Upper lobe of right lung (tissue), 1 donor: ENCODE measurements at regions not wholly inside any gene's neighbourhood (a gene's known extent, or its start where the extent isn't known, plus 50 kb on each side); places are given as distances from the start of the nearest gene placed in this dataset.

Experiments used
- ATAC-seq: fragments of 200-7000 bp; cut with Tn5 transposase; one replicate; pipeline ENCODE4 v1.9.1; 2020; ENCODE audit warnings: mild to moderate bottlenecking, moderate library complexity
- DNase-seq: peaks from one replicate; pipeline ENCODE4 v3.0.0-alpha.2; 2020
- H3K27ac ChIP-seq: fragments of 200-600 bp; one replicate; pipeline ENCODE4 v1.8.0; 2022
- H3K27me3 ChIP-seq: fragments of 200-600 bp; one replicate; pipeline ENCODE4 v1.8.0; 2022; ENCODE audit warnings: mild to moderate bottlenecking
- H3K36me3 ChIP-seq: fragments of 200-600 bp; one replicate; pipeline ENCODE4 v1.8.0; 2022
- H3K4me1 ChIP-seq: fragments of 200-600 bp; one replicate; pipeline ENCODE4 v1.8.0; 2022
- H3K4me3 ChIP-seq: fragments of 200-600 bp; one replicate; pipeline ENCODE4 v1.8.0; 2022; ENCODE audit warnings: mild to moderate bottlenecking
- H3K9me3 ChIP-seq: fragments of 200-600 bp; one replicate; pipeline ENCODE4 v1.8.0; 2022
- intact Hi-C: fragments of 100-400 bp; cut with DNase I; formaldehyde crosslinking; loops from one replicate; pipeline ENCODE4 v1.11.0; 2022
- TF ChIP-seq, protein P1 (sequence below): fragments of 200-600 bp; IDR thresholded peaks from one replicate; pipeline ENCODE4 v1.8.0; 2022; ENCODE audit warnings: antibody characterized with exemption
- donor health status: DM: no; HTN: yes; CAD: no; lungs with severe emphysema.

DNA sequence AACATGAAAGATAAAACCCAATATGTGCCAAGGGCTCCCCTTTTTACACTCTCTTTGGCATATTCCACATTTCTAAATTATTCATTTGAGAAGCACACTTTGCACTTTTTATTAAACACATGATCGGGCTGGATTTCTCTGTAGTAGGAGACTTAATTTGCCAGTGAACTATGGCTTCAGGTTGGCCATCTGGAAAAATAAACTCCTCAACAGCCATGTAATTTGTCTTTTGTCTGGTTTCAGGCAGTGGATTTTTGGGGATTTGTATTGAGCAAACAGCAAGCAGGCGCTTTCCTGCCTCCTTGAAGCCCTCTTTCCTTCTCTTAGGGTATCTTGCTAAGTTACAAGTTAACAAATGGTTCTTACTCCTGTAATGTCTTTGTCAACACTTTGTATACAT lies 73.0 kb upstream of the DMRTA1 start:
- Histone ChIP-seq H3K27me3 (no peaks in the 10 kb centered on the region), H3K4me3 (no peak overlapping the region), H3K9me3 (no peaks in the 10 kb centered on the region), H3K27ac (no peak overlapping the region), H3K36me3 (no peaks in the 10 kb centered on the region), H3K4me1 (no peaks in the 10 kb centered on the region)
- TF ChIP-seq, protein P1, sequence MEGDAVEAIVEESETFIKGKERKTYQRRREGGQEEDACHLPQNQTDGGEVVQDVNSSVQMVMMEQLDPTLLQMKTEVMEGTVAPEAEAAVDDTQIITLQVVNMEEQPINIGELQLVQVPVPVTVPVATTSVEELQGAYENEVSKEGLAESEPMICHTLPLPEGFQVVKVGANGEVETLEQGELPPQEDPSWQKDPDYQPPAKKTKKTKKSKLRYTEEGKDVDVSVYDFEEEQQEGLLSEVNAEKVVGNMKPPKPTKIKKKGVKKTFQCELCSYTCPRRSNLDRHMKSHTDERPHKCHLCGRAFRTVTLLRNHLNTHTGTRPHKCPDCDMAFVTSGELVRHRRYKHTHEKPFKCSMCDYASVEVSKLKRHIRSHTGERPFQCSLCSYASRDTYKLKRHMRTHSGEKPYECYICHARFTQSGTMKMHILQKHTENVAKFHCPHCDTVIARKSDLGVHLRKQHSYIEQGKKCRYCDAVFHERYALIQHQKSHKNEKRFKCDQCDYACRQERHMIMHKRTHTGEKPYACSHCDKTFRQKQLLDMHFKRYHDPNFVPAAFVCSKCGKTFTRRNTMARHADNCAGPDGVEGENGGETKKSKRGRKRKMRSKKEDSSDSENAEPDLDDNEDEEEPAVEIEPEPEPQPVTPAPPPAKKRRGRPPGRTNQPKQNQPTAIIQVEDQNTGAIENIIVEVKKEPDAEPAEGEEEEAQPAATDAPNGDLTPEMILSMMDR, result no peak
- no peak for ATAC-seq
- no peak for DNase-seq
- intact Hi-C loops, result no loop called here

DNA sequence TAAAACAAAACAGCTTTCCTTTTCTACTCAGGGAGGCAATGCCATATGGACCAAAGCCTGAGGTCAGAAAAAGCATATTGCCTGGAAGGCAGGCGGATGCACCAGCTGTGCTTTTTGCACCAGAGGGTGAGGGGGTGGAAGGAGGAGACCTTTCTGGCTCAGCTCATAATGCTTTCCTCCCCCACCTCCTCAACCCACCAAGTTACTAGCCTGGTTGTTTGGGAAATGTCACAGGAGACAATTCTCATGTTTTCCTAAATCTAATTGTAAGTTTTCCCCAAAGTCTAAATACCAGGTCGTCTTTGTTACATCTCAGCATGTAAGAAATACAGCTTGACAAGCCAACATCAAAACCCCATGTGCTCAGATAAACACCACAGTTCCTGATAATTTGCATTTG lies 72.6 kb upstream of the DMRTA1 start:
- no peak for DNase-seq
- TF ChIP-seq, protein P1, result no peak
- ATAC-seq, result no peak
- H3K9me3 ChIP-seq, result no peaks in the 10 kb centered on the region
- intact Hi-C loops, result no loop called here
- no peak overlapping the region for H3K27ac ChIP-seq
- no peaks in the 10 kb centered on the region for H3K4me1 ChIP-seq
- H3K27me3 ChIP-seq, result no peaks in the 10 kb centered on the region
- no peak overlapping the region for H3K4me3 ChIP-seq
- no peaks in the 10 kb centered on the region for H3K36me3 ChIP-seq

DNA sequence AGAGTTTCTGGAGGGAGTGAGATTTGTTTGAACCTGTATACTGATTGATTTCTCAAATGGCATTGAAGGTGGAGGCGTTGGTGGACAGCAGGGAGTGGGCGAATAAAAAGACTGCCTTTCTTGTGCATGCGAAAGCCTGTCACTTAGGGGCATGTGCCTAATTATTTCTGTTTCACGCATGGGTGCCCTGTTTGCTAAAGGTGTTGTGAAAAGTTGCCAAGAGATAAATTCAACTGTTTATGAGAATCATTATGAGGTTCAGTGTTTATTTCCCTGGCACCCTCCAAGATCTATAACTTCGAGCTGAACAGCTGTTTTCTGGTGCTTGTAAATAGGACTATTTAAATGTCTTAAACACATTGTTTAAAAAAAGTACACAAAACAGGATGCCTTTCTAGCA lies 67.4 kb upstream of the DMRTA1 start:
- TF ChIP-seq, protein P1, result no peak
- no peak for DNase-seq
- no peak overlapping the region for H3K4me3 ChIP-seq
- no peak for ATAC-seq
- intact Hi-C loops, result no loop called here
- H3K4me1 ChIP-seq, result no peaks in the 10 kb centered on the region
- H3K9me3 ChIP-seq, result no peaks in the 10 kb centered on the region
- H3K36me3 ChIP-seq, result no peaks in the 10 kb centered on the region
- H3K27ac ChIP-seq, result no peak overlapping the region
- no peaks in the 10 kb centered on the region for H3K27me3 ChIP-seq

DNA sequence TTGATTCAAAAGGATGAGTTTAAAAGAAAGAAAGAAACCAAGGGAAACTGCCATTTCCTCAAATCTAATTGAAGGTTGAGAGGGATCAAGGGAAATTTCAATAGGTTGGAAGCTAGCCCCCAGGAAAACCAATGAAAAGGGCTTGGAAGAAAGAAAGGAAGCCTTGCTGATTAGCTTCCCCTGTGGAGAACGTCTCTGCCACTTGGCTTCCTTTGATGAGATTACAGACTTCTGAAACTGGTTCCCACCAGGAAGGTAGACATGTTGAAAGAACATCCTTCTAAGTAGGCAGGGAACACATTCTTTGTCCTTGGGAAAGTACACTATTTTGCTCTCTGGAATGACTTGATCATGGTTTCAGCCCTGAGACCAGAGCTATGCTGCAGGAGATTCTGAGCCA lies 65.5 kb upstream of the DMRTA1 start:
- TF ChIP-seq, protein P1, result no peak
- DNase-seq, result no peak
- H3K36me3 ChIP-seq, result no peaks in the 10 kb centered on the region
- H3K9me3 ChIP-seq, result no peaks in the 10 kb centered on the region
- H3K27me3 ChIP-seq, result no peaks in the 10 kb centered on the region
- intact Hi-C loops, result no loop called here
- H3K4me1 ChIP-seq, result no peaks in the 10 kb centered on the region
- ATAC-seq, result no peak
- H3K4me3 ChIP-seq, result no peak overlapping the region
- no peak overlapping the region for H3K27ac ChIP-seq

DNA sequence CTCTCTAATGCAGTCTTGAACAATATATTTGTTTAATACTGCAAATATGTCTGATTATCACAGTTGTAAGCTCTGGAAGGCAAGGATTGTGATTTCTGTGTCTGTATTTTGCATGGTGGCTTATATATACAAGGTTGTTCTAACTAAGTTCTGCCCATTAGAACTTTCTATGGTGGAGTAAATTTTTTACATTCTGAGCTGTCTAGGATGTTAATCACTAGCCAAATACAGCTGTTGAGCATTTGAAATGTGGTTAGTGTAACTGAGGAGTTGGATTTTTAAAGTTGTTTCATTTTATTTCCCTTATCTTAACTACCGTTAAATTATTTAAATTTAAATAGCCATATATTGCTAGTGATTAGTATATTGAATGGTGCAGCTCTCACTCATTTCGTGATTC lies 64.3 kb upstream of the DMRTA1 start:
- no peaks in the 10 kb centered on the region for H3K4me1 ChIP-seq
- H3K27me3 ChIP-seq, result no peaks in the 10 kb centered on the region
- DNase-seq (no peak), ATAC-seq (no peak)
- no peaks in the 10 kb centered on the region for H3K36me3 ChIP-seq
- TF ChIP-seq, protein P1, result no peak
- no peaks in the 10 kb centered on the region for H3K9me3 ChIP-seq
- H3K27ac ChIP-seq, result no peak overlapping the region
- H3K4me3 ChIP-seq, result no peak overlapping the region
- intact Hi-C loops, result no loop called here

DNA sequence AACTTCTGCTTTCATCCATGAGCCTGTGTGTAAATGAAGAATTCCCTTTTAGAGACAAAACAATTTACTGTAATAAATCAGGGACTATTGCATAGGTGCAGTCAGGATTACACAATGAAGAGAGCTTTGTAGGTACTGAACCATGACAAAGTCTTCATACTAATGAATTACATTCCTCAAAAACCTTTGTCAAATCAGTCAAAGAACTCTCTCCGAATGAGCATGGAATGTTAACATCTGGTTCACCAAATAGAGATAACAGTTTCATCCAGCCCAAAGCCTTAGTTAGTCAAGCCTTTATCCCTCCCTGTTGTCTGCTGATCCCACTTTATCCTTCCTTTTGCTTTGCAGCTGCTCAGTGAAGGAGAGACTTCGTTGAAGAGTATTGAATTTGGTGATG lies 62.9 kb upstream of the DMRTA1 start:
- H3K4me3 ChIP-seq, result no peak overlapping the region
- ATAC-seq (no peak), DNase-seq (no peak)
- no peaks in the 10 kb centered on the region for H3K4me1 ChIP-seq
- intact Hi-C loops, result no loop called here
- TF ChIP-seq, protein P1, result no peak
- no peaks in the 10 kb centered on the region for H3K27me3 ChIP-seq
- H3K9me3 ChIP-seq, result no peaks in the 10 kb centered on the region
- no peaks in the 10 kb centered on the region for H3K36me3 ChIP-seq
- no peak overlapping the region for H3K27ac ChIP-seq
